RWPE2 (cell line): ENCODE measurements at regions not wholly inside any gene's neighbourhood (a gene's known extent, or its start where the extent isn't known, plus 50 kb on each side); places are given as distances from the start of the nearest gene placed in this dataset.

Source experiments
- ATAC-seq: fragments of 200-7000 bp; cut with Tn5 transposase; 3 replicates; pipeline ENCODE4 v1.9.1; 2021; ENCODE audit warnings: low read depth
- DNase-seq: peaks from one replicate; pipeline ENCODE4 v3.0.0-alpha.2; 2020; ENCODE audit warnings: low spot score
- H3K27ac ChIP-seq: fragments of 450-650 bp; 2 replicates; pipeline ENCODE4 v1.5.1; 2017; ENCODE audit warnings: mild to moderate bottlenecking; ENCODE audit not compliant: poor library complexity, severe bottlenecking
- H3K27me3 ChIP-seq: fragments of 250-450 bp; sonication (Bioruptor Pico); 2 replicates; pipeline ENCODE4 v1.5.1; 2021; ENCODE audit warnings: mild to moderate bottlenecking, moderate library complexity; ENCODE audit not compliant: insufficient read depth, poor library complexity, severe bottlenecking
- H3K36me3 ChIP-seq: fragments of 250-450 bp; sonication (Bioruptor Pico); 2 replicates; pipeline ENCODE4 v1.5.1; 2020; ENCODE audit warnings: low read depth, mild to moderate bottlenecking, moderate library complexity
- H3K4me1 ChIP-seq: fragments of 250-450 bp; sonication (Bioruptor Pico); 2 replicates; pipeline ENCODE4 v1.5.1; 2021; ENCODE audit warnings: mild to moderate bottlenecking, moderate library complexity; ENCODE audit not compliant: insufficient read depth, poor library complexity, severe bottlenecking
- H3K4me3 ChIP-seq: fragments of 250-450 bp; sonication (Bioruptor Pico); 2 replicates; pipeline ENCODE4 v1.5.1; 2021; ENCODE audit warnings: mild to moderate bottlenecking, moderate library complexity; ENCODE audit not compliant: severe bottlenecking
- H3K9me3 ChIP-seq: fragments of 250-450 bp; sonication (Bioruptor Pico); 2 replicates; pipeline ENCODE4 v1.5.1; 2021; ENCODE audit warnings: mild to moderate bottlenecking, moderate library complexity; ENCODE audit not compliant: severe bottlenecking
- CTCF ChIP-seq: fragments of 450-650 bp; IDR thresholded peaks from one replicate; pipeline ENCODE4 v1.5.1; 2017; ENCODE audit warnings: mild to moderate bottlenecking, moderate library complexity; ENCODE audit not compliant: poor library complexity, severe bottlenecking

GRCh38 chr2:14977021-14977420, 344.5 kb downstream of the LRATD1 start:
- H3K27ac ChIP-seq = no peak overlapping the region
- H3K4me3 ChIP-seq = no peak overlapping the region
- H3K27me3 ChIP-seq = no peaks in the 10 kb centered on the region
- H3K36me3 ChIP-seq = no peaks in the 10 kb centered on the region
- ATAC-seq = no peak
- peaks cover 13% of the 10 kb centered on the region for H3K4me1 ChIP-seq
- no peak for TF ChIP-seq CTCF
- H3K9me3 ChIP-seq = no peaks in the 10 kb centered on the region
- DNase-seq = no peak

GRCh38 chr2:14978845-14979244, 346.3 kb downstream of the LRATD1 start:
- Histone ChIP-seq H3K27ac (no peak overlapping the region), H3K4me1 (peaks cover 13% of the 10 kb centered on the region), H3K36me3 (no peaks in the 10 kb centered on the region), H3K27me3 (no peaks in the 10 kb centered on the region), H3K4me3 (no peak overlapping the region), H3K9me3 (no peaks in the 10 kb centered on the region)
- TF ChIP-seq CTCF = no peak
- peak; percentile 88 for ATAC-seq
- DNase-seq = no peak

GRCh38 chr2:14982790-14983189, 350.3 kb downstream of the LRATD1 start:
- H3K9me3 ChIP-seq = no peaks in the 10 kb centered on the region
- H3K4me3 ChIP-seq = no peak overlapping the region
- no peaks in the 10 kb centered on the region for H3K36me3 ChIP-seq
- H3K27me3 ChIP-seq = peaks cover 2% of the 10 kb centered on the region
- DNase-seq = no peak
- peaks cover 13% of the 10 kb centered on the region for H3K4me1 ChIP-seq
- ATAC-seq = no peak
- no peak overlapping the region for H3K27ac ChIP-seq
- TF ChIP-seq CTCF = no peak

- ATAC-seq (no peak), DNase-seq (no peak)
- no peak for TF ChIP-seq CTCF
- Histone ChIP-seq H3K9me3 (no peaks in the 10 kb centered on the region), H3K36me3 (no peaks in the 10 kb centered on the region), H3K27me3 (peaks cover 3% of the 10 kb centered on the region), H3K4me1 (no peaks in the 10 kb centered on the region), H3K27ac (no peak overlapping the region), H3K4me3 (no peak overlapping the region)
Measured at GRCh38 chr2:14988600-14988999, 356.1 kb downstream of the LRATD1 start.

GRCh38 chr2:14991723-14992122, 359.2 kb downstream of the LRATD1 start:
- H3K4me3 ChIP-seq = no peak overlapping the region
- H3K27me3 ChIP-seq = peaks cover 3% of the 10 kb centered on the region
- H3K27ac ChIP-seq = no peak overlapping the region
- H3K4me1 ChIP-seq = no peaks in the 10 kb centered on the region
- no peaks in the 10 kb centered on the region for H3K9me3 ChIP-seq
- DNase-seq (no peak), ATAC-seq (no peak)
- TF ChIP-seq CTCF = no peak
- no peaks in the 10 kb centered on the region for H3K36me3 ChIP-seq
